Glomerular visceral epithelial cell (primary cell): ENCODE measurements at regions not wholly inside any gene's neighbourhood (a gene's known extent, or its start where the extent isn't known, plus 50 kb on each side); places are given as distances from the start of the nearest gene placed in this dataset.

Experiments used
- DNase-seq: peaks from one replicate; pipeline ENCODE4 v3.0.0-alpha.2; 2016; ENCODE audit errors: extremely low spot score

- DNase-seq = no peak
These were observed 221.5 kb upstream of the TOPAZ1 start for GRCh38 chr3:44020143-44020542.

GRCh38 chr3:44021651-44022594 lies 219.8 kb upstream of the TOPAZ1 start:
- no peak for DNase-seq

DNA sequence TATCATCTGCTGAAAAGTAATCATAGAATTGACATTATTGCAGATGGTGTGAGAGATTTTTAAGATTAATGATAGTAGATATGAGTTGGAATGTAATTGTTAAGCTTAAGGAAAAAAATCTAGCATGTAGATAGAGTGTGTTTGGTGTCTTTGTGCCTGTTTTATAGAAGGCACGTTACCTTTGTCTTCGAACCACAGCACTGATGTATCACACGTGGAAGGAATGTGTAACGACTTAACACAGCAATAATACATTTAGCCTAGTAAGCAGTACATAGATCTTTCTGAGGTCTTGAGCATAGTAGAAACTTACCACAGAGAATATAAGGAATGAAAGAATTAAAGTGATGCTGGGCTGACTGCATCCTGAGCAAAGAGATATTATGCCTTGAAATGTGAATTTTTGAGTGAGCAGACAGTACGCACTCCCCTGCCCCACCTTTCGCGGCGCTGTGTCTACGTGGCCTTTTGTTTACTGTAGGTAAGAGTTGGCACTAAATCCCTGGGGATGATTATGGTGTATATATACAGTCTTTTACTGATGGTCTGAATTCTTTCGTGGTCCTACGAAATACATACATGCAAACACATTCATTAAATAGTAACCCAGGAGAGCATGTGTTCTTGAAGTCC lies 217.6 kb upstream of the TOPAZ1 start:
- no peak for DNase-seq

- no peak for DNase-seq
These were observed 215.3 kb upstream of the TOPAZ1 start for GRCh38 chr3:44026220-44026865.

- no peak for DNase-seq
These were observed 212.6 kb upstream of the TOPAZ1 start for GRCh38 chr3:44029100-44029499.

DNA sequence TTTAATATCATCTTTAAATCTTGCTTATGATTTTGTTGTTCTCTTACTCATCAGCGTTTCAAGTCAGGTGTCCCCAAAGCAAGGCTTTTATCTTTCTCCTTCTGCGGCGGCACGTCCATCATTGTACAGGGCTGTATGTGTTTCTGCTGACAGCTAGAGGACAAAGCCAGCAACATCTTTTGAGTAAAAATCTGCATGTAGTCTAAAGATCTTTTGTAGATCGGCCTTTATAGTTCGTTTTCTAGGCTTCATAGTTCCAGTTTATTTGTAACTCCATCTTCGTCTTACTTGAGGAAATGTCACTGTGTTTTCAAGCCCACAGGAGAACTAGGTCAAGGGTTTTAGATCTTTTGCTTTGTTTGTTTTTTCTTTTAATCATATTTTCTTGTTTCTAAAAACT lies 211.4 kb upstream of the TOPAZ1 start:
- DNase-seq = no peak

DNA sequence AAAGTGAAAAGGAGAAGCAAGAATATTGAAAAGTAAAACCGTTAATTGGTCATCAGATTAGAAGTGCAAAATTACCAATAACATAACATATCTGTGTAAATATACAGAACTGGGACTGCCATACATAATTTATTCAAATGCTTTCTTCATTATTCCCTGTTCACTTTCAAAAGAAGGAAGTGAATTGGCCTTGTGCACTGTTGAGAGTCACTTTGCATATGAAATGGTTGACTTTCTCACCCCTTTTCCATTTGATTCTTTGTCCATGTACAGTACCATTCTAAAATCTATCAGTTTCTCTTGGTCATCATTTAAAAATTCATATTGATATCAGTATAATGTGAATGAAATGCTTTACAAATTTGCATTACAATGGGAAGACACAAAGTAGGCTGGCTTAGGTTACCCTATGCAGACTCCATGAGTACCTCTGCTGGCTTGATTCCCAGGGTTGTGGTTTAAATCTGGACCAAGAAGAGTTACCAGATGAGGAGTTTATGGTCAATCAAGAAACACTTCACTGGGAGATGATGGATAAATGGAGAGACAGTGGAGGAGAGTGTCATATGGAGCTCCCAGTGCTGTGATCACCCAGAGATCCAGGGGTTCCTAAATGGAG lies 210.9 kb upstream of the TOPAZ1 start:
- DNase-seq = peak; percentile 42

DNA sequence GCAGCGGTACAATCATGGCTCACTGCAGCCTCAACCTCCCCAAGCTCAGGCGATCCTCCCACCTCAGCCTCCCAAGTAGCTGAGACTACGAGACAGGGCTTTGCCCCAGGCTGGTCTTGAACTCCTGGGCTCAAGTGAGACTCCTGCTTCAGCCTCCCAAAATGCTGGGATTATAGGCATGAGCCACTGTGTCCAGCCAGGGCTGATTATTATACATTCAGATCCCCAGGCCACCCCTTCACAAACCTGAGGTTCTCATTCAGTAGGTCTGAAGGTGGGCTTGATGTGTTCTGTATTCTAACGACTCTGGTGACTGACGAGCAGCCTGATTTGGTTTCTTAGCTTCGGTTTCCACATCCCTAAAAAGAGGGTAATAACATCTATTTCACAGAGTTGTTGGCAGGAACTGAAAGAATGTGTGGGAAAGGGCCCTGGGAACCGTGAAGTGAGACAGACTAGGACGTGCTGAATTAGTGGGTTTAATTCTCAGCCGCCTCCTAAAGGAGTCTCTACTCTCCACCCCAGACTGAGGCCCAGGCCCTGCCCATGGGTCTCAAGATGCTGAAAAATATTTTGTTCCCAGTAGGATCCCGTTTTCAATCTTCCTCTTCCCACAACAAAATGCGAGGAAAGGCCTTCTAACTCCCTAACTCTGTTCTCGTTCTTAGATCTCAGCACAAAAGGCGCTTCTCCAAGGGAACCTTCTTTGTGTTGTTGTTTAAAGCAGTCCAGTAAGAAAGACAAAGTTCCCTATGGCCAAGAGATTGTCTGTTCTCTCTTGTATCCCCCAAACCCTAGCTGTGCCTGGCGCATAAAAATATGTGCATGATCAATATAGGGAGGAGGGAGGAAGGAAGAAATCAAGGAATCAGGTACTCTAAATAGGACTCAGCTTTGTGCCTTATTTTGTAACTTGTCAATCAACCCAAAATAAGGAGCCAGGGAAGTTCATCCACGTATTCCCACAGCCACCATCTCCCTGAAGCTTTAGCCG lies 210.0 kb upstream of the TOPAZ1 start:
- no peak for DNase-seq

DNA sequence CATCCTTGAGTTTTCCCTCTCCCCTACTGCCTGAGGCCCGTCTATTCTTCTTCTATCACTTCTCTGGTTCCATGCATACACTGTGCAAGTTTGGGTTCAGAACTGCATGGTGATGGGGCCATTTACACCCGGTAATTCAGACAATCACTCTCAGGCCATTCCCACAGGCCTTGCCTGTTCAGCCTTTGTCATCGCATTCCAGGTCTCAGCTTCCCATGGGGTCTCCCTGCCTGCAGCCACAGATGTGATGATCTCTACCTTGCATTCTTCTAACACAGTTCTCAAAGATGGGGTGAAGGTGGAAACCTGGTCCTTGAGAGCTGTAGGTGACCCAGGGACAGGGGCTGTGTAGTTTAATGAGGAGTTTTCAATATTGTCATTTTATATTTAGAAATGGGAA lies 209.2 kb upstream of the TOPAZ1 start:
- DNase-seq = no peak

DNA sequence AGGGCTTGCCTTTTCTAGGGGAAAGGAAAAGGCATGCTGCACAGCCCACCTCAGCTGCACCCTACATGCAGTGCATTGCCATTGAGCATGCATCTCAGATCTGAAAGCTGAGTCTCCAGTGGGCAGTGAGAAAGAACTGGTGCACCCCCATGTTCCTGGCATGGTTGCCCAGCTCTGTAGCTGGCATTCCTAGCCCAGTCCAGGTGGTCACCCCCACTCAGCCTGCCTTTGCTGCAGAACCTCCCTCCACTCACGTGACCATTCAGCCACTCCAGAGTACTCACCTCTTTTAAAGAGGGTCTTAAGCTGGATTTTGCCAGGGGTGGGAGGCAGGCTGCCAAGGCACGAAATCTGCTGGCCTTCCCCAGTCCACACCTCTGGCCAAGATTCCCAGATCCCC lies 208.6 kb upstream of the TOPAZ1 start:
- DNase-seq = no peak

DNA sequence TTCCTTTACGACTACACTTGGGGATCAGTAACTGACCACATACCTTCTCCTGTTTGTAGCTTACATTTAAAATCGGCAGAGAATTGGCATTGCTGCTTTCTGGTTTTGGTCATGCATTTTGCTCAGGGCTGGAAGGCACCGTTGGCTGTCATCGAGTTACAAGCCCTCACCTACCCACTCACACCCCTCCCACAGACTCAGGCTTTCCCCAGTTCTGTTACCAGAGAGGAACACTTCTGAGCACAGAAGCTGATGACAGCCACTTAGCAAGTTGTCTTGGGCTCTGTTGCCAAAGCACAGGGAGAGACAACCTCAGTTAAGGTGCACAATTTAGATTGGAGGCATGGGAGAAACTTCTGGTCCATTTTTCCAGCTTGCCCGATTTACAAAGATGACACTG lies 204.8 kb upstream of the TOPAZ1 start:
- DNase-seq = no peak

GRCh38 chr3:44039006-44039405 lies 202.7 kb upstream of the TOPAZ1 start:
- no peak for DNase-seq

GRCh38 chr3:44041726-44042125 lies 200.0 kb upstream of the TOPAZ1 start:
- DNase-seq = no peak

DNA sequence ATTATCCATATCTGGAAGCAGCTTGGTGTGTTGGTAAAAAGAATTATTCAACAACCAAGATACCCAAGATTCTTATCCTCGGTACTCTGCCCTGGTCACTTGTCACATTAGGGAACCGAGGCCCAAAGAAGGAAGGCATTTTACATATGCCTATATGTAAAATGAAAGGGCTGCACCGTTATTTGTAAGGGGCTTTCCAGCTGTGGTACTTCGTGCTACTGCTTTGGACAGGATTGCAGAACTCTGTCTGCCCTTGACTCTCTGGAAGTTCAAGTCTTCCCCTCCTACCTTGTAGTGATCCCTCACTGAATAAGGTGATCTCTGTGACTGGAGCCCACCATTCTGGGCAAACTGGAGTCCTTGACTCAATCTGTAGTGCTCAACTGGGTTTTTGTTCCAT lies 198.9 kb upstream of the TOPAZ1 start:
- DNase-seq = no peak

- peak; percentile 80 for DNase-seq
These were observed 196.0 kb upstream of the TOPAZ1 start for GRCh38 chr3:44045476-44046275.

GRCh38 chr3:44047796-44048195 lies 193.9 kb upstream of the TOPAZ1 start:
- DNase-seq = no peak

DNA sequence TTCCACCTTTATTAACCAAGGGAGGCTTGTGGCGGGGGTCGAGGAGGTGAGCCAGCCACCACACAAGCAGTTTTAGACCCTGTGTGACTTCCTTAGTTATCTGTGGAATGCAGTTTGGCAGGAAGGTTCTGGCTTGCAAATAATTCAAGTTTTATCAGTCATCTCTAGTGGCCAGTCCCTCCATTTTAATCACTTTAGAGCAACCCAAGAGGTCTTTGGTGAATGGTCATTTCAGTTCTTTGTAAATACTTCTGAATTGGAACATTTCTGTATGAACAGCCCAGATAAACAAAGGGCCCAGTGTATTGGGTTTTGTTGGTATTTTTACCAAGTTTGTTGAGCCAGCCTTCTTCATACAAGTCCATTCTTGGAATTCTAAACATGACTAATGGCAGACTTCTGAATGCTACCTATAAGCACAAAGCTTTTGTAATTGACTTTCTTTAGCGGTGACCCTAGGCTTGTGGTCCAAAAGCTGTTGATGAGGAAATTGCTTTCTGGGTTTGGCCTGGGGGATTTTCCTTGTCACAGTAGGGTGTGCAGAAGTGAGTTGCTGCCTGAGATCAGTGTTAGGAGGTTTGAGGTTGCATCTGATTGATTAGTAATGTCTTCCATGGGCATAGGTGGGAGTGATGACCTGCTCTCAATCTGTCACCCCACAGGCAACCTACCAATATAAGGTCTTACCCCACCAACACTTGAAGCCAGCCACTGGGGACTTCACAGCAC lies 193.3 kb upstream of the TOPAZ1 start:
- peak; percentile 27 for DNase-seq

GRCh38 chr3:44048949-44049348 lies 192.7 kb upstream of the TOPAZ1 start:
- DNase-seq = no peak

- no peak for DNase-seq
These were observed 191.6 kb upstream of the TOPAZ1 start for GRCh38 chr3:44050101-44050500.

DNA sequence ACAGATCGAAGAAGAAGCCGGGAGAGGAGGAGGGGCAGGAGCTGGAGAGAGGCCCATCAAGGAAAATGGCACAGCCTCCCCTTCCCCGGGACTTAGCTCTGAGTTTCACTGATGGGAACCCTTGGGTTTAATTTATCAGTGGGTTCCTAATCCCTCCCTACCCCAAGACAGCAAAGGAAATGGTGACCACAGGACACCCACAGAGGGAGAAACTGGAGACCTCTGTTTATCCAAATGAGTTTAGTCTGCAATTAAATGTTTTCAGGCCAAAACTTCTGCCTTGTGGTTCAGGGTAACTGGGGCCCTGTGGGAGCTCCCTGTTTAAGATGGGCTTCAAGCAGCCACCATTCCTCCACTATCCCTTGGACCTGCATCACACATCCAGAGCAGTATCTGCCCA lies 190.8 kb upstream of the TOPAZ1 start:
- DNase-seq = no peak
